GM21526 (cell line): ENCODE measurements at regions not wholly inside any gene's neighbourhood (a gene's known extent, or its start where the extent isn't known, plus 50 kb on each side); places are given as distances from the start of the nearest gene placed in this dataset.

ENCODE experiments used
- ATAC-seq: cut with Tn5 transposase; IDR thresholded peaks from one replicate; pipeline ENCODE4 v1.9.1; 2021; ENCODE audit warnings: moderate library complexity; ENCODE audit not compliant: unreplicated experiment, low FRiP score

GRCh38 chr6:4510906-4511640, 265.1 kb upstream of the CDYL start:
- no peak for ATAC-seq

- no peak for ATAC-seq
Measured at GRCh38 chr6:4510317-4510716, 265.9 kb upstream of the CDYL start.

- no peak for ATAC-seq
Measured at GRCh38 chr6:4509506-4509905, 266.7 kb upstream of the CDYL start.

GRCh38 chr6:4506792-4507191, 269.4 kb upstream of the CDYL start:
- ATAC-seq = no peak

GRCh38 chr6:4506223-4506622, 270.0 kb upstream of the CDYL start:
- ATAC-seq = no peak

- no peak for ATAC-seq
Measured at GRCh38 chr6:4504700-4505099, 271.5 kb upstream of the CDYL start.

- ATAC-seq = no peak
Measured at GRCh38 chr6:4503700-4504099, 272.5 kb upstream of the CDYL start.

- no peak for ATAC-seq
Measured at GRCh38 chr6:4496284-4496683, 279.9 kb upstream of the CDYL start.

- ATAC-seq = no peak
Measured at GRCh38 chr6:4491501-4492260, 284.5 kb upstream of the CDYL start.

GRCh38 chr6:4489538-4489937, 286.7 kb upstream of the CDYL start:
- ATAC-seq = no peak

- ATAC-seq = no peak
Measured at GRCh38 chr6:4488389-4488788, 287.8 kb upstream of the CDYL start.

- ATAC-seq = no peak
Measured at GRCh38 chr6:4487538-4487937, 288.7 kb upstream of the CDYL start.

- no peak for ATAC-seq
Measured at GRCh38 chr6:4486568-4487315, 289.5 kb upstream of the CDYL start.

GRCh38 chr6:4485735-4486134, 290.5 kb upstream of the CDYL start:
- ATAC-seq = no peak

- no peak for ATAC-seq
Measured at GRCh38 chr6:4482461-4482860, 293.7 kb upstream of the CDYL start.

- no peak for ATAC-seq
Measured at GRCh38 chr6:4480788-4481735, 295.1 kb upstream of the CDYL start.

GRCh38 chr6:4478098-4478497, 298.1 kb upstream of the CDYL start:
- ATAC-seq = no peak

- no peak for ATAC-seq
Measured at GRCh38 chr6:4474810-4475209, 301.4 kb upstream of the CDYL start.

GRCh38 chr6:4472969-4473642, 303.1 kb upstream of the CDYL start:
- no peak for ATAC-seq

- ATAC-seq = no peak
Measured at GRCh38 chr6:4472222-4472621, 304.0 kb upstream of the CDYL start.
